Esophagus (tissue), 2 donors: ENCODE measurements at regions not wholly inside any gene's neighbourhood (a gene's known extent, or its start where the extent isn't known, plus 50 kb on each side); places are given as distances from the start of the nearest gene placed in this dataset.

Experiments used
- H3K27ac ChIP-seq, 2 donors: one replicate each; pipeline ENCODE4 v1.5.1; 2013; ENCODE audit warnings: low read depth in 2 of 2, mild to moderate bottlenecking in 2 of 2, inconsistent platforms in 1 of 2, low read length in 1 of 2, moderate library complexity in 1 of 2
- H3K27me3 ChIP-seq, 2 donors: one replicate each; pipeline ENCODE4 v1.6.1; 2013; ENCODE audit warnings: low read length in 2 of 2, control low read depth in 1 of 2, mild to moderate bottlenecking in 1 of 2; ENCODE audit not compliant: insufficient read depth in 2 of 2, control insufficient read depth in 1 of 2
- H3K36me3 ChIP-seq, 2 donors: one replicate each; pipeline ENCODE4 v1.6.1; 2013; ENCODE audit warnings: low read length in 1 of 2; ENCODE audit not compliant: control insufficient read depth in 2 of 2, insufficient read depth in 2 of 2
- H3K4me1 ChIP-seq, 2 donors: one replicate each; pipeline ENCODE4 v1.6.1; 2013; ENCODE audit warnings: low read length in 1 of 2; ENCODE audit not compliant: control insufficient read depth in 2 of 2, insufficient read depth in 2 of 2
- H3K4me3 ChIP-seq, 2 donors: one replicate each; pipeline ENCODE4 v1.5.1; 2013; ENCODE audit warnings: low read length in 2 of 2, mild to moderate bottlenecking in 2 of 2, low read depth in 1 of 2, moderate library complexity in 1 of 2
- H3K9me3 ChIP-seq, 2 donors: one replicate each; pipeline ENCODE4 v1.6.1; 2013; ENCODE audit warnings: mild to moderate bottlenecking in 2 of 2, low read depth in 1 of 2, low read length in 1 of 2, moderate library complexity in 1 of 2; ENCODE audit not compliant: control insufficient read depth in 2 of 2, insufficient read depth in 1 of 2
- WGBS, 2 donors: extraction: QIAGEN DNeasy Blood & Tissue Kit; methylation state at CpG; one replicate each; pipeline ENCODE4 v1.1.7; 2013; 5-methylcytosine and 5-hydroxymethylcytosine counted together
- donor health status: healthy with polysubstance abuse.
- donor health status: Bipolar disorder and iron deficiency.

- H3K27me3 ChIP-seq: no peaks in the 10 kb centered on the region
- H3K9me3 ChIP-seq: no peaks in the 10 kb centered on the region
- no peak overlapping the region for H3K27ac ChIP-seq
- no peaks in the 10 kb centered on the region for H3K36me3 ChIP-seq
- 71% methylated on average over 3 of the region's 3 CpGs for WGBS, 2 donors
- no peak overlapping the region for H3K4me3 ChIP-seq
- no peaks in the 10 kb centered on the region for H3K4me1 ChIP-seq
These were observed 102.6 kb downstream of the TMEM100 start for GRCh38 chr17:55620023-55620422.

GRCh38 chr17:55617441-55617840 is 105.2 kb downstream of the TMEM100 start:
- no peaks in the 10 kb centered on the region for H3K9me3 ChIP-seq
- 80 to 85% methylated on average over 5 of the region's 5 CpGs for WGBS, 2 donors
- H3K4me3 ChIP-seq: no peak overlapping the region
- H3K36me3 ChIP-seq: no peaks in the 10 kb centered on the region
- H3K4me1 ChIP-seq: no peaks in the 10 kb centered on the region
- no peak overlapping the region for H3K27ac ChIP-seq
- H3K27me3 ChIP-seq: no peaks in the 10 kb centered on the region

GRCh38 chr17:55614061-55614460 is 102.8 kb upstream of the SMIM36 start:
- Histone ChIP-seq H3K4me3 (no peak overlapping the region), H3K4me1 (no peaks in the 10 kb centered on the region), H3K9me3 (no peaks in the 10 kb centered on the region), H3K27me3 (no peaks in the 10 kb centered on the region), H3K27ac (no peak overlapping the region), H3K36me3 (no peaks in the 10 kb centered on the region)
- 78 to 81% methylated on average over 2 of the region's 2 CpGs for WGBS, 2 donors

GRCh38 chr17:55612691-55613141 is 101.5 kb upstream of the SMIM36 start:
- H3K27ac ChIP-seq: no peak overlapping the region
- 58 to 62% methylated on average over 6 of the region's 6 CpGs for WGBS, 2 donors

GRCh38 chr17:55607731-55608341 is 96.6 kb upstream of the SMIM36 start:
- 21 to 22% methylated on average over 2 of the region's 2 CpGs for WGBS, 2 donors
- Histone ChIP-seq H3K27ac (no peak overlapping the region), H3K4me1 (no peaks in the 10 kb centered on the region), H3K4me3 (no peak overlapping the region), H3K36me3 (no peaks in the 10 kb centered on the region), H3K9me3 (no peaks in the 10 kb centered on the region), H3K27me3 (no peaks in the 10 kb centered on the region)

More at GRCh38 chr17:55612691-55613141, 101.5 kb upstream of the SMIM36 start:
- Histone ChIP-seq H3K9me3 (no peaks in the 10 kb centered on the region), H3K27me3 (no peaks in the 10 kb centered on the region), H3K4me3 (no peak overlapping the region), H3K4me1 (no peaks in the 10 kb centered on the region), H3K36me3 (no peaks in the 10 kb centered on the region)

- Histone ChIP-seq H3K9me3 (no peaks in the 10 kb centered on the region), H3K4me1 (no peaks in the 10 kb centered on the region)
- WGBS, 2 donors: 61% methylated on average over 1 of the region's 1 CpG
These were observed 95.2 kb upstream of the SMIM36 start for GRCh38 chr17:55606488-55606815.

GRCh38 chr17:55605705-55606487 is 94.6 kb upstream of the SMIM36 start:
- WGBS, 2 donors: 78 to 80% methylated on average over 4 of the region's 4 CpGs
- H3K36me3 ChIP-seq: no peaks in the 10 kb centered on the region
- no peaks in the 10 kb centered on the region for H3K4me1 ChIP-seq
- H3K27ac ChIP-seq: no peak overlapping the region
- H3K4me3 ChIP-seq: no peak overlapping the region
- H3K9me3 ChIP-seq: no peaks in the 10 kb centered on the region
- H3K27me3 ChIP-seq: no peaks in the 10 kb centered on the region

More at GRCh38 chr17:55606488-55606815, 95.2 kb upstream of the SMIM36 start:
- Histone ChIP-seq H3K27me3 (no peaks in the 10 kb centered on the region), H3K4me3 (no peak overlapping the region), H3K36me3 (no peaks in the 10 kb centered on the region), H3K27ac (no peak overlapping the region)

- Histone ChIP-seq H3K27me3 (no peaks in the 10 kb centered on the region), H3K9me3 (no peaks in the 10 kb centered on the region), H3K4me3 (no peak overlapping the region), H3K36me3 (no peaks in the 10 kb centered on the region), H3K4me1 (no peaks in the 10 kb centered on the region), H3K27ac (no peak overlapping the region)
These were observed 90.7 kb upstream of the SMIM36 start for GRCh38 chr17:55601874-55602364.

GRCh38 chr17:55598495-55598894 is 87.2 kb upstream of the SMIM36 start:
- no peaks in the 10 kb centered on the region for H3K9me3 ChIP-seq
- 82 to 91% methylated on average over 1 of the region's 1 CpG for WGBS, 2 donors
- H3K27me3 ChIP-seq: no peaks in the 10 kb centered on the region
- no peak overlapping the region for H3K27ac ChIP-seq
- H3K4me1 ChIP-seq: no peaks in the 10 kb centered on the region
- H3K36me3 ChIP-seq: no peaks in the 10 kb centered on the region
- H3K4me3 ChIP-seq: no peak overlapping the region
